ENCODE measurements at regions not wholly inside any gene's neighbourhood (a gene's known extent, or its start where the extent isn't known, plus 50 kb on each side); places are given as distances from the start of the nearest gene placed in this dataset.

DNA sequence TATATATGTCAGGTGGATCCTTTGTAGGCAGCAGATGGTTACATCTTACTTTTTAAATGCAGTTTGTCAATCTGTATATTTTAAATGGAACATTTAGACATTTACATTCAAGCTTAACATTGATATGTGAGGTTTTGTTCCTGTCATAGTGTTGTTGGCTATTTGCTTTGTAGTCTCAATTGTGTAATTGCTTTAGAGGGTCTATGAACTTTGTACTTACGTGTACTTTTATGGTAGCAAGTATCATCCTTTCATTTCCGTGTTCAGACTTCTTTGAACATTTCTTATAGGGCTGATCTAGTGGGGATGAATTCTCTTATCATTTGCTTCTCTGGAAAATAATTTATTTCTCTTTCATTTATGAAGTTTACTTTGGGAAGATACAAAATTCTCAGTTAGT is 656.0 kb downstream of the OTOL1 start:
- TF ChIP-seq REST (IDR thresholded peaks at IDR 0.05; ENCODE audit: low read depth) (no peak), YY1 (IDR thresholded peaks at IDR 0.05; ENCODE audit: low read depth) (no peak), FOXM1 (IDR thresholded peaks at IDR 0.05; ENCODE audit: borderline replicate concordance, low read depth) (no peak), EGR1 (IDR thresholded peaks at IDR 0.05) (no peak), TEAD4 (IDR thresholded peaks at IDR 0.05) (no peak), RAD21 (IDR thresholded peaks at IDR 0.05; ENCODE audit: low read depth) (no peak), EP300 (IDR thresholded peaks at IDR 0.05; ENCODE audit: borderline replicate concordance) (no peak), NFIC (IDR thresholded peaks at IDR 0.05) (no peak), USF1 (IDR thresholded peaks at IDR 0.05) (no peak), CEBPB (IDR thresholded peaks at IDR 0.05) (no peak), ZBTB7A (IDR thresholded peaks at IDR 0.05; ENCODE audit: low read depth) (no peak), CREB1 (IDR thresholded peaks at IDR 0.05; ENCODE audit: low read depth) (no peak)

GRCh38 chr3:162161595-162161994 is 665.0 kb downstream of the OTOL1 start:
- TF ChIP-seq TEAD4 (IDR thresholded peaks at IDR 0.05) (no peak), CEBPB (IDR thresholded peaks at IDR 0.05) (no peak), ZBTB7A (IDR thresholded peaks at IDR 0.05; ENCODE audit: low read depth) (no peak), EGR1 (IDR thresholded peaks at IDR 0.05) (no peak), TAF1 (IDR thresholded peaks at IDR 0.05; ENCODE audit: low read depth) (no peak), TCF12 (IDR thresholded peaks at IDR 0.05; ENCODE audit: low read depth) (no peak), EP300 (IDR thresholded peaks at IDR 0.05; ENCODE audit: borderline replicate concordance) (no peak), RAD21 (IDR thresholded peaks at IDR 0.05; ENCODE audit: low read depth) (no peak)

- TF ChIP-seq REST (IDR thresholded peaks at IDR 0.05; ENCODE audit: low read depth) (no peak), CEBPB (IDR thresholded peaks at IDR 0.05) (no peak), NFIC (IDR thresholded peaks at IDR 0.05) (no peak), TAF1 (IDR thresholded peaks at IDR 0.05; ENCODE audit: low read depth) (no peak), YY1 (IDR thresholded peaks at IDR 0.05; ENCODE audit: low read depth) (no peak), TEAD4 (IDR thresholded peaks at IDR 0.05) (no peak)
These were observed 668.7 kb downstream of the OTOL1 start for GRCh38 chr3:162165346-162165745.

DNA sequence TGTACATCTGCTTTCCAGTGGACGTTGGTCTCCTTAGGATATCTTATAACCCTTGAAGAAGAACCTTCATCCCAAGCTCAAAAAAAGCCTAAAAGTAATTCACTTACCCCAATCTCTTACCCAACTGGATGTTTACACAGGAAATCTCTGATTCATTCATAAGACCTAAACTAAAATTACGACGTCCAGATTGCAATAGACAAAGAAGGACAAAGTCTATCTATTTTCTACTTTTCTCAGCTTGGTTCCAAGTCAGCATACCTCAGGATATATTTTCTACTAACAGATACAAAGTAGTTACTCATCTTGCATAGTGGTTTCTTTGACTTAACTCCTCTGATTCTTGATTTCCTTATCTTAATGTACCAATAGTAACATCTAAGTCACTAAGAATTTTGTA is 669.9 kb downstream of the OTOL1 start:
- TF ChIP-seq CREB1 (IDR thresholded peaks at IDR 0.05; ENCODE audit: low read depth) (no peak), EP300 (IDR thresholded peaks at IDR 0.05; ENCODE audit: borderline replicate concordance) (no peak), NFIC (IDR thresholded peaks at IDR 0.05) (no peak), EGR1 (IDR thresholded peaks at IDR 0.05) (no peak), TAF1 (IDR thresholded peaks at IDR 0.05; ENCODE audit: low read depth) (no peak), YY1 (IDR thresholded peaks at IDR 0.05; ENCODE audit: low read depth) (no peak), USF1 (IDR thresholded peaks at IDR 0.05) (no peak), RAD21 (IDR thresholded peaks at IDR 0.05; ENCODE audit: low read depth) (no peak)

DNA sequence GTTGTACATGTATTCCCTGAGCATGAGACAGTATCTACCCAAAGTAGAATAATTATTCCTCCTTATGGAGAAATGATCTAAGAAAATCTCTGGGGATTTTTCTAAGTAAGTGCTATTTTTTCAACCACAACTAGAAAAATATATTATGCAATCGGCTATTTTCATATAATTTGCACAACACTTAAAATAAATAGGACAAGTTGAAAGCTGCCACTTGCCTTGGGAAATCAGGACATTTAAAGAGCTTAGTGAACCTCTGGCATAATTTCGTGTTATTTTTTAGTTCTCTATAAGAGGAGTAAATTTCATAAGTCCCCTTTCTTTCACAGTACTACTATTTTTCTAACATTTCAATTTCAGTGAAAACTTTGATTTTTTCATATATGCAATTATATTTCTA is 672.1 kb downstream of the OTOL1 start:
- no peak for TF ChIP-seq TEAD4 (IDR thresholded peaks at IDR 0.05)
- no peak for TF ChIP-seq ZBTB7A (IDR thresholded peaks at IDR 0.05; ENCODE audit: low read depth)
- TF ChIP-seq TAF1 (IDR thresholded peaks at IDR 0.05; ENCODE audit: low read depth), result no peak
- TF ChIP-seq, protein P1, sequence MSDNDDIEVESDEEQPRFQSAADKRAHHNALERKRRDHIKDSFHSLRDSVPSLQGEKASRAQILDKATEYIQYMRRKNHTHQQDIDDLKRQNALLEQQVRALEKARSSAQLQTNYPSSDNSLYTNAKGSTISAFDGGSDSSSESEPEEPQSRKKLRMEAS (IDR thresholded peaks at IDR 0.05), result no peak

DNA sequence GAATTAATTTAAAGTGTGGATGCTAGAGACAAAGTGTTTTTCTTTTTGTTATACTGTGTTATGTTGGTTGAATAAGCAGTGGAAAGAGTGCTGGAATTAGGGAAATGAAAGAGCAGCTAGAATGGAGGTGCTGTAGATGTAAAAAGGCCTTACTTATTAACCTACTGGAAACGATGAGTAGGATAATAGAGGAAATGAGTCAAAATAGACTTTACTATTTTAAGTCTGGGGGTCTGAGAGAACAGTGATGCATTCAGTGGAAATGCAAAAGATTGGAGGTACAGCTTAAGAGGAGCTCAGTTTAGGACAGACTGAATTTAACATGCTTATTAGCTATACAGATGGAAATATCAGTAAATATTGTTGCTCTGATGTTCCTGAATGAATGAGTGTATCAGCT is 674.0 kb downstream of the OTOL1 start:
- TF ChIP-seq ZBTB7A (IDR thresholded peaks at IDR 0.05; ENCODE audit: low read depth) (no peak), TCF12 (IDR thresholded peaks at IDR 0.05; ENCODE audit: low read depth) (no peak), EP300 (IDR thresholded peaks at IDR 0.05; ENCODE audit: borderline replicate concordance) (no peak), FOXM1 (IDR thresholded peaks at IDR 0.05; ENCODE audit: borderline replicate concordance, low read depth) (no peak), YY1 (IDR thresholded peaks at IDR 0.05; ENCODE audit: low read depth) (no peak), USF1 (IDR thresholded peaks at IDR 0.05) (no peak), REST (IDR thresholded peaks at IDR 0.05; ENCODE audit: low read depth) (no peak), CEBPB (IDR thresholded peaks at IDR 0.05) (no peak), NFIC (IDR thresholded peaks at IDR 0.05) (no peak), EGR1 (IDR thresholded peaks at IDR 0.05) (no peak), RAD21 (IDR thresholded peaks at IDR 0.05; ENCODE audit: low read depth) (no peak), TAF1 (IDR thresholded peaks at IDR 0.05; ENCODE audit: low read depth) (no peak), TEAD4 (IDR thresholded peaks at IDR 0.05) (no peak), CREB1 (IDR thresholded peaks at IDR 0.05; ENCODE audit: low read depth) (no peak)
- TF ChIP-seq, protein P1 (IDR thresholded peaks at IDR 0.05), result no peak
